ENCODE measurements at regions not wholly inside any gene's neighbourhood (a gene's known extent, or its start where the extent isn't known, plus 50 kb on each side); places are given as distances from the start of the nearest gene placed in this dataset.

DNA sequence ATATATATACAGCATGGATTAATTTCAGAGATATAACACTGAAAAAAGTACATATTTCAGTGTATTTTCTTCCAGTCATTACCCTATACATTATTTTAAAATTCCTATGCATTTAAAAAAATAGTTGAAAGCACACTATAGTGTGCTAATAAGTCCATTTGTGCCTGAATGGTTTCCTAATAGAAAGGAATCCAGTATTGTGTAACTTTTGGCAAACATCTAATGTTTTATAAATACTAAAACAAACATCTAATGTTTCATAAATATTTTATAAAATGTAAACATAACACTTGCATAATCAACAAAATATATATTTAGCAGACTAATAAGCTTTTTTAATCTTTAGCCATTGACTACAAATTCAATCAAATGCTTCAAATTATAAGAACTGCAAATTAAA is 126.6 kb upstream of the FIBIN start:
- no peak for FAIRE-seq
- H3K79me2 ChIP-seq (ENCODE audit: insufficient read depth, low read length): no peaks in the 10 kb centered on the region
- no peak overlapping the region for H3K9ac ChIP-seq (ENCODE audit: insufficient read depth, low read depth, low read length)
- no TSS peak for BruUV-seq (replicated peaks)
- intact Hi-C loops (cut with micrococcal nuclease; ENCODE audit: unreplicated experiment): no loop called here
- H3K27ac ChIP-seq (ENCODE audit: extremely low read length, insufficient read depth, low read length): no peak overlapping the region
- H4K20me1 ChIP-seq (ENCODE audit: insufficient read depth, low read length): no peaks in the 10 kb centered on the region
- H3K27me3 ChIP-seq (ENCODE audit: control insufficient read depth in 1 of 2, insufficient read depth in 2 of 2, low read length in 2 of 2): no peaks in the 10 kb centered on the region
- no peak overlapping the region for H2AFZ ChIP-seq (ENCODE audit: low read length)
- CTCF ChIA-PET (ENCODE audit: low intra/inter-chr PET ratio, low total read pairs): no interaction called here
- in situ Hi-C loops (cut with HindIII; ENCODE audit: extremely low pct_ligation_motif_present, low pct_unique_long_range_greater_than_20kb): no loop called here
- H3K4me3 ChIP-seq (replicated peaks in 1 of 3; ENCODE audit: insufficient read depth in 1 of 3, low read depth in 2 of 3, low read length in 3 of 3): no peak overlapping the region
- no peak for ATAC-seq
- H3K9me3 ChIP-seq (ENCODE audit: low read length): no peaks in the 10 kb centered on the region
- TF ChIP-seq CEBPB (IDR thresholded peaks at IDR 0.05; ENCODE audit: borderline replicate concordance, low read depth, low read length) (peak; percentile 20; the same call in 1 of the 2 replicates), SAFB2 (CRISPR knock-in tag; IDR thresholded peaks at IDR 0.05; ENCODE audit: borderline replicate concordance, low read depth) (no peak)
- no peaks in the 10 kb centered on the region for H3K4me1 ChIP-seq (ENCODE audit: insufficient read depth, low read length)
- no peak for DNase-seq (ENCODE audit: low spot score)
- H3K4me2 ChIP-seq (ENCODE audit: low read depth, low read length): no peak overlapping the region
- POLR2A ChIA-PET: no interaction called here
- no peaks in the 10 kb centered on the region for H3K36me3 ChIP-seq (replicated peaks in 1 of 2; ENCODE audit: control insufficient read depth in 1 of 2, insufficient read depth in 2 of 2, low read length in 2 of 2)

DNA sequence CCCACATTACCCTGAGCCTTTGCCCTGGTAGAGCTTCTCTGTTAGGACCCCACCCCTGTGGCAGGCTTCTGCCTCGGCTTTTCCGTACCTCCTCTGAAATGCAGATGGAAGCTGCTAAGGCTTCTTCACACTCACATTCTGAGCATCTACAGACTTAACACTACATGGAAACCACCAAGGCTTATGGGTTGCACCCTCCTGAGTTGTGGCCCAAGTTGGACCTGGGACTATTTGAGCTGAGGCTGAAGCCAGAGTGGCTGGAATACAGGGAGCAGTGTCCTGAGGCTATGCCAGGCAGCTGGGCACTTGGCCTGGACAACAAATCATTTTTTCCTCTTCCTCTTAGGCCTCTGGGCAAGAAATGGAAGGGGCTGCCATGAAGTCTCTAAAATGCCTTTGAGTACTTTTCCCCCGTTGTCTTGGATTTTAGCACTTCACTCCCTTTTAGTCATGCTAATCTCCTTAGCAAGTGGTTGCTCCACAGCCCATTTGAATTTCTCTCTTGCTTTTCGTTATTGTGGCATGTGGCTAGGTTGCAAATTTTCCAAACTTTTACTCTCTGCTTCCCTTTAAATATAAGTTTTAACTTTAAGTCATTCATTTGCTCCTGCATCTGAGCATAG is 114.8 kb upstream of the FIBIN start:
- no peaks in the 10 kb centered on the region for H3K27me3 ChIP-seq (ENCODE audit: control insufficient read depth in 1 of 2, insufficient read depth in 2 of 2, low read length in 2 of 2)
- no peaks in the 10 kb centered on the region for H3K9me3 ChIP-seq (ENCODE audit: low read length)
- no peaks in the 10 kb centered on the region for H3K4me1 ChIP-seq (ENCODE audit: insufficient read depth, low read length)
- DNase-seq (ENCODE audit: low spot score) (no peak), FAIRE-seq (no peak), ATAC-seq (no peak)
- in situ Hi-C loops (cut with HindIII; ENCODE audit: extremely low pct_ligation_motif_present, low pct_unique_long_range_greater_than_20kb): no loop called here
- H3K79me2 ChIP-seq (ENCODE audit: insufficient read depth, low read length): no peaks in the 10 kb centered on the region
- H3K4me3 ChIP-seq (replicated peaks in 1 of 3; ENCODE audit: insufficient read depth in 1 of 3, low read depth in 2 of 3, low read length in 3 of 3): no peak overlapping the region
- H3K4me2 ChIP-seq (ENCODE audit: low read depth, low read length): no peak overlapping the region
- ChIA-PET POLR2A (no interaction called here), CTCF (ENCODE audit: low intra/inter-chr PET ratio, low total read pairs) (no interaction called here)
- H3K36me3 ChIP-seq (replicated peaks in 1 of 2; ENCODE audit: control insufficient read depth in 1 of 2, insufficient read depth in 2 of 2, low read length in 2 of 2): no peaks in the 10 kb centered on the region
- 26% methylated on average over 4 of the region's 4 CpGs for WGBS (ENCODE audit: low lambda C conversion rate)
- TF ChIP-seq MAF1 (CRISPR knock-in tag; IDR thresholded peaks at IDR 0.05; ENCODE audit: borderline replicate concordance) (no peak), ESRRA (CRISPR knock-in tag; IDR thresholded peaks at IDR 0.05; ENCODE audit: low read depth) (no peak), SRSF1 (optimal IDR thresholded peaks at IDR 0.05; ENCODE audit: low read depth, low read length) (no peak), KLF16 (CRISPR knock-in tag; IDR thresholded peaks at IDR 0.05) (no peak), ZNF557 (CRISPR knock-in tag; IDR thresholded peaks at IDR 0.05) (no peak)
- H2AFZ ChIP-seq (ENCODE audit: low read length): no peak overlapping the region
- no peak overlapping the region for H3K9ac ChIP-seq (ENCODE audit: insufficient read depth, low read depth, low read length)
- no peak overlapping the region for H3K27ac ChIP-seq (ENCODE audit: extremely low read length, insufficient read depth, low read length)
- intact Hi-C loops (cut with micrococcal nuclease; ENCODE audit: unreplicated experiment): no loop called here
- no TSS peak for BruUV-seq (replicated peaks)
- H4K20me1 ChIP-seq (ENCODE audit: insufficient read depth, low read length): no peaks in the 10 kb centered on the region

All from HepG2 (cell line).